ENCODE measurements at regions not wholly inside any gene's neighbourhood (a gene's known extent, or its start where the extent isn't known, plus 50 kb on each side); places are given as distances from the start of the nearest gene placed in this dataset.

- DNase-seq (ENCODE audit: low read depth): no peak
- no peak for TF ChIP-seq CTCF (IDR thresholded peaks at IDR 0.05; ENCODE audit: low read length, missing control alignments)
- no peak overlapping the region for H3K4me3 ChIP-seq (replicated peaks; ENCODE audit: low read depth, low read length)
Observed at GRCh38 chr4:54484383-54484782, 173.4 kb upstream of the KIT start.

- DNase-seq (ENCODE audit: low read depth): no peak
- H3K4me3 ChIP-seq (replicated peaks; ENCODE audit: low read depth, low read length): no peak overlapping the region
- TF ChIP-seq CTCF (IDR thresholded peaks at IDR 0.05; ENCODE audit: low read length, missing control alignments): no peak
Observed at GRCh38 chr4:54487491-54487890, 170.3 kb upstream of the KIT start.

GRCh38 chr4:54493862-54494261, 163.9 kb upstream of the KIT start:
- no peak overlapping the region for H3K4me3 ChIP-seq (replicated peaks; ENCODE audit: low read depth, low read length)
- no peak for DNase-seq (ENCODE audit: low read depth)
- TF ChIP-seq CTCF (IDR thresholded peaks at IDR 0.05; ENCODE audit: low read length, missing control alignments): no peak

- no peak overlapping the region for H3K4me3 ChIP-seq (replicated peaks; ENCODE audit: low read depth, low read length)
- no peak for DNase-seq (ENCODE audit: low read depth)
- no peak for TF ChIP-seq CTCF (IDR thresholded peaks at IDR 0.05; ENCODE audit: low read length, missing control alignments)
Observed at GRCh38 chr4:54495091-54495490, 162.7 kb upstream of the KIT start.

- DNase-seq (ENCODE audit: low read depth): no peak
- no peak overlapping the region for H3K4me3 ChIP-seq (replicated peaks; ENCODE audit: low read depth, low read length)
- no peak for TF ChIP-seq CTCF (IDR thresholded peaks at IDR 0.05; ENCODE audit: low read length, missing control alignments)
Observed at GRCh38 chr4:54495641-54496040, 162.1 kb upstream of the KIT start.

- no peak for DNase-seq (ENCODE audit: low read depth)
- no peak overlapping the region for H3K4me3 ChIP-seq (replicated peaks; ENCODE audit: low read depth, low read length)
- no peak for TF ChIP-seq CTCF (IDR thresholded peaks at IDR 0.05; ENCODE audit: low read length, missing control alignments)
Observed at GRCh38 chr4:54496412-54496811, 161.3 kb upstream of the KIT start.

- no peak for DNase-seq (ENCODE audit: low read depth)
- no peak overlapping the region for H3K4me3 ChIP-seq (replicated peaks; ENCODE audit: low read depth, low read length)
- TF ChIP-seq CTCF (IDR thresholded peaks at IDR 0.05; ENCODE audit: low read length, missing control alignments): no peak
Observed at GRCh38 chr4:54497947-54498346, 159.8 kb upstream of the KIT start.

Data from fibroblast of pulmonary artery (primary cell).